Esophagus muscularis mucosa (tissue), 4 donors: ENCODE measurements at regions not wholly inside any gene's neighbourhood (a gene's known extent, or its start where the extent isn't known, plus 50 kb on each side); places are given as distances from the start of the nearest gene placed in this dataset.
A peak's percentile ranks its signal among the peaks of the same experiment; 100 is the strongest.

Experiments
- DNase-seq: peaks from one replicate; pipeline ENCODE4 v3.0.0-alpha.2; 2017; ENCODE audit errors: extremely low spot score
- H3K27ac ChIP-seq, 4 donors: fragments of 200-600 bp; sonication (generic); replicated peaks in 1 of 4; 1 replicate in 3 of 4; 2 replicates in 1 of 4; pipeline ENCODE4 v1.5.1; 2016 to 2019; ENCODE audit warnings: mild to moderate bottlenecking in 1 of 4
- H3K27me3 ChIP-seq, 4 donors: fragments of 200-600 bp; sonication (generic); one replicate each; pipeline versions ENCODE4 v1.5.1 to v1.6.0; 2016 to 2019
- H3K36me3 ChIP-seq, 4 donors: fragments of 200-600 bp; sonication (generic); one replicate each; pipeline ENCODE4 v1.5.1; 2016 to 2019
- H3K4me1 ChIP-seq, 4 donors: fragments of 200-600 bp; sonication (generic); one replicate each; pipeline ENCODE4 v1.5.1; 2016 to 2019
- H3K4me3 ChIP-seq, 4 donors: fragments of 200-600 bp; sonication (generic); 1 replicate in 2 of 4; 2 replicates in 2 of 4; pipeline ENCODE4 v1.5.1; 2016 to 2019; ENCODE audit warnings: mild to moderate bottlenecking in 4 of 4, moderate library complexity in 1 of 4
- H3K9me3 ChIP-seq, 4 donors: fragments of 200-600 bp; sonication (generic); 1 replicate in 3 of 4; 2 replicates in 1 of 4; pipeline ENCODE4 v1.5.1; 2016 to 2019
- CTCF ChIP-seq, 3 experiments: fragments of 200-600 bp in 2 of 3; fragments of 450-650 bp in 1 of 3; sonication (generic) in 2 of 3; IDR thresholded peaks; one replicate each; pipeline ENCODE4 v1.5.1; 2017 to 2019; ENCODE audit warnings: antibody characterized with exemption in 3 of 3, mild to moderate bottlenecking in 2 of 3, moderate library complexity in 1 of 3
- EP300 ChIP-seq: sonication (generic); formaldehyde crosslinking; IDR thresholded peaks from one replicate; pipeline ENCODE4 v1.6.1; 2017; ENCODE audit warnings: antibody characterized with exemption
- POLR2A ChIP-seq: fragments of 450-650 bp; IDR thresholded peaks from one replicate; pipeline ENCODE4 v1.6.1; 2017; ENCODE audit warnings: antibody characterized with exemption, moderate library complexity, mild to moderate bottlenecking, low read depth
- POLR2AphosphoS5 ChIP-seq, 2 donors: sonication (generic); formaldehyde crosslinking; IDR thresholded peaks; one replicate each; pipeline ENCODE4 v1.6.1; 2017; ENCODE audit warnings: antibody characterized with exemption in 2 of 2
- WGBS: methylation state at CpG from one replicate; pipeline ENCODE4 v1.1.5; 2018; 5-methylcytosine and 5-hydroxymethylcytosine counted together
- intact Hi-C: fragments of 100-400 bp; cut with DNase I; formaldehyde crosslinking; loops from one replicate; pipeline ENCODE4 v1.15.1; 2023

- WGBS: 52% methylated on average over 3 of the region's 3 CpGs
- TF ChIP-seq POLR2AphosphoS5 (IDR thresholded peaks at IDR 0.05): no peak
- TF ChIP-seq EP300: no peak
- no peak for TF ChIP-seq CTCF (IDR thresholded peaks at IDR 0.05)
- TF ChIP-seq POLR2A: no peak
- Histone ChIP-seq H3K4me1 (peaks cover 0 to 13% (median 10%) of the 10 kb centered on the region in 4 donors), H3K27me3 (no peaks in the 10 kb centered on the region), H3K36me3 (no peaks in the 10 kb centered on the region), H3K9me3 (no peaks in the 10 kb centered on the region), H3K27ac (peak overlapping the region in 2 of 4 donors; percentile 16 to 18), H3K4me3 (no peak overlapping the region)
- no peak for DNase-seq
- intact Hi-C loops: no loop called here
Measured at GRCh38 chr6:168967281-168967925, 286.2 kb downstream of the THBS2 start.

- no peaks in the 10 kb centered on the region for H3K9me3 ChIP-seq
- H3K27me3 ChIP-seq: no peaks in the 10 kb centered on the region
- no peak for TF ChIP-seq CTCF (IDR thresholded peaks at IDR 0.05)
- TF ChIP-seq POLR2AphosphoS5 (IDR thresholded peaks at IDR 0.05): no peak
- TF ChIP-seq EP300: no peak
- no peak for TF ChIP-seq POLR2A
- intact Hi-C loops: no loop called here
- no peak overlapping the region for H3K4me3 ChIP-seq
- no peak overlapping the region for H3K27ac ChIP-seq
- H3K4me1 ChIP-seq: peaks cover 7 to 27% (median 23%) of the 10 kb centered on the region in 4 donors
- no peaks in the 10 kb centered on the region for H3K36me3 ChIP-seq
- WGBS: 74% methylated on average over 14 of the region's 14 CpGs
- DNase-seq: no peak
Measured at GRCh38 chr6:168964138-168964835, 289.4 kb downstream of the THBS2 start.

- Histone ChIP-seq H3K4me1 (peaks cover 7 to 21% (median 18%) of the 10 kb centered on the region in 4 donors), H3K36me3 (no peaks in the 10 kb centered on the region), H3K27ac (no peak overlapping the region), H3K27me3 (no peaks in the 10 kb centered on the region), H3K9me3 (no peaks in the 10 kb centered on the region), H3K4me3 (no peak overlapping the region)
- intact Hi-C loops: no loop called here
- no peak for DNase-seq
- 76% methylated on average over 14 of the region's 14 CpGs for WGBS
- TF ChIP-seq CTCF (IDR thresholded peaks at IDR 0.05) (no peak), EP300 (no peak), POLR2AphosphoS5 (IDR thresholded peaks at IDR 0.05) (no peak), POLR2A (no peak)
Measured at GRCh38 chr6:168962886-168963285, 290.8 kb downstream of the THBS2 start.

GRCh38 chr6:168961264-168961656 lies 292.4 kb downstream of the THBS2 start:
- Histone ChIP-seq H3K27me3 (no peaks in the 10 kb centered on the region), H3K9me3 (no peaks in the 10 kb centered on the region), H3K27ac (peak overlapping the region in 1 of 4 donors; percentile 37), H3K4me1 (peaks cover 7 to 22% (median 14%) of the 10 kb centered on the region in 4 donors), H3K36me3 (no peaks in the 10 kb centered on the region), H3K4me3 (no peak overlapping the region)
- intact Hi-C loops: no loop called here
- TF ChIP-seq POLR2A (no peak), EP300 (no peak), CTCF (IDR thresholded peaks at IDR 0.05) (no peak), POLR2AphosphoS5 (IDR thresholded peaks at IDR 0.05) (no peak)
- no peak for DNase-seq
- 92% methylated on average over 13 of the region's 13 CpGs for WGBS
